H1 (cell line): ENCODE measurements at regions not wholly inside any gene's neighbourhood (a gene's known extent, or its start where the extent isn't known, plus 50 kb on each side); places are given as distances from the start of the nearest gene placed in this dataset.

Experiments
- CTCF ChIA-PET: fragments of 300-600 bp; sonication (Branson Sonifier 250); formaldehyde crosslinking; loops from one replicate; lab custom pipeline; 2021; ENCODE audit not compliant: partially characterized antibody; lab: Charles Lee
- POLR2A ChIA-PET: fragments of 300-600 bp; sonication (Branson Sonifier 250); formaldehyde crosslinking; loops from one replicate; lab custom pipeline; 2021; ENCODE audit warnings: inconsistent platforms; ENCODE audit not compliant: partially characterized antibody; lab: Charles Lee
- DNase-seq, 2 experiments: peaks; one replicate each; pipeline versions ENCODE4 v3.0.0 to v3.0.0-alpha.2; 2010 to 2022; ENCODE audit warnings: low spot score in 2 of 2, low read depth in 1 of 2, mixed read lengths in 1 of 2
- FAIRE-seq: peaks from 2 replicates; lab custom pipeline; 2011; peaks lifted over from hg19 to GRCh38; lab: Jason Lieb, UNC
- H2AFZ ChIP-seq: 2 replicates; pipeline ENCODE4 v1.8.1; 2012; ENCODE audit warnings: low read length, inconsistent platforms
- H2AK5ac ChIP-seq: 2 replicates; pipeline ENCODE4 v1.6.1; 2013; ENCODE audit warnings: low read depth, low read length
- H2BK120ac ChIP-seq: replicated peaks from 2 replicates; pipeline ENCODE3; 2013; ENCODE audit warnings: low read depth, low read length, inconsistent platforms
- H2BK12ac ChIP-seq: 2 replicates; pipeline ENCODE4 v1.6.1; 2013; ENCODE audit warnings: low read depth, low read length
- H2BK15ac ChIP-seq: 2 replicates; pipeline ENCODE4 v1.6.1; 2013; ENCODE audit warnings: low read length
- H2BK20ac ChIP-seq: 2 replicates; pipeline ENCODE4 v1.6.1; 2013; ENCODE audit warnings: low read length
- H2BK5ac ChIP-seq: 2 replicates; pipeline ENCODE4 v1.6.1; 2013; ENCODE audit warnings: low read depth, low read length
- H3K14ac ChIP-seq: 2 replicates; pipeline ENCODE4 v1.6.1; 2013; ENCODE audit warnings: inconsistent platforms; ENCODE audit not compliant: insufficient read length
- H3K18ac ChIP-seq: 2 replicates; pipeline ENCODE4 v1.6.1; 2013; ENCODE audit warnings: low read length; ENCODE audit errors: extremely low read depth
- H3K23ac ChIP-seq: 2 replicates; pipeline ENCODE4 v1.6.1; 2013; ENCODE audit warnings: inconsistent platforms; ENCODE audit not compliant: insufficient read length
- H3K23me2 ChIP-seq: 2 replicates; pipeline ENCODE4 v1.6.1; 2013; ENCODE audit warnings: low read depth, low read length
- H3K27ac ChIP-seq: 2 replicates; pipeline ENCODE4 v1.6.1; 2011; ENCODE audit warnings: low read depth, low read length, inconsistent platforms
- H3K27me3 ChIP-seq, 4 experiments: replicated peaks in 1 of 4; 1 replicate in 1 of 4; 2 replicates in 3 of 4; pipeline versions ENCODE4 v1.6.1 to v1.8.1; 2011 to 2013; ENCODE audit warnings: low read length in 3 of 4, mild to moderate bottlenecking in 3 of 4, inconsistent platforms in 2 of 4, mixed read lengths in 2 of 4, moderate library complexity in 1 of 4; ENCODE audit not compliant: control insufficient read depth in 3 of 4, insufficient read depth in 3 of 4; ENCODE audit errors: extremely low read depth in 1 of 4
- H3K36me3 ChIP-seq, 4 experiments: 2 replicates each; pipeline versions ENCODE4 v1.6.1 to v1.8.1; 2011 to 2013; ENCODE audit warnings: mild to moderate bottlenecking in 4 of 4, low read length in 3 of 4, moderate library complexity in 2 of 4, control low read depth in 1 of 4, inconsistent platforms in 1 of 4; ENCODE audit not compliant: insufficient read depth in 4 of 4, control insufficient read depth in 2 of 4
- H3K4ac ChIP-seq: replicated peaks from 2 replicates; pipeline ENCODE3; 2013; ENCODE audit warnings: low read length, low read depth, mixed read lengths, inconsistent platforms; ENCODE audit not compliant: insufficient read length
- H3K4me1 ChIP-seq, 4 experiments: replicated peaks in 1 of 4; 1 replicate in 1 of 4; 2 replicates in 3 of 4; pipeline versions ENCODE4 v1.6.1 to v1.8.1; 2011 to 2013; ENCODE audit warnings: low read length in 3 of 4, inconsistent platforms in 2 of 4, mixed read lengths in 1 of 4; ENCODE audit not compliant: insufficient read depth in 4 of 4, control insufficient read depth in 3 of 4
- H3K4me2 ChIP-seq, 2 experiments: 2 replicates each; pipeline versions ENCODE4 v1.6.1 to v1.8.1; 2011 to 2013; ENCODE audit warnings: low read depth in 2 of 2, low read length in 2 of 2, control low read depth in 1 of 2, inconsistent platforms in 1 of 2, mild to moderate bottlenecking in 1 of 2; ENCODE audit not compliant: insufficient read depth in 1 of 2
- H3K4me3 ChIP-seq, 4 experiments: fragments of 200-600, 300-600 bp in 1 of 4; sonication (generic), shearing (Covaris generic), sonication (Bioruptor Twin) in 1 of 4; 2 replicates each; pipeline versions ENCODE4 v1.5.1 to v1.8.1; 2011 to 2016; ENCODE audit warnings: low read length in 4 of 4, low read depth in 3 of 4, control low read depth in 2 of 4, inconsistent platforms in 2 of 4, mild to moderate bottlenecking in 2 of 4, mixed read lengths in 1 of 4, moderate library complexity in 1 of 4; ENCODE audit not compliant: insufficient read depth in 2 of 4; ENCODE audit errors: extremely low read depth in 1 of 4
- H3K56ac ChIP-seq: replicated peaks from 2 replicates; pipeline ENCODE3; 2013; ENCODE audit warnings: low read depth, mild to moderate bottlenecking, mixed read lengths, low read length, inconsistent platforms; ENCODE audit not compliant: insufficient read length
- H3K79me1 ChIP-seq: 2 replicates; pipeline ENCODE4 v1.6.1; 2013; ENCODE audit warnings: low read depth, low read length, control low read depth
- H3K79me2 ChIP-seq, 2 experiments: 2 replicates each; pipeline versions ENCODE4 v1.6.1 to v1.8.1; 2012 to 2013; ENCODE audit warnings: low read length in 2 of 2, mild to moderate bottlenecking in 2 of 2, inconsistent platforms in 1 of 2; ENCODE audit not compliant: insufficient read depth in 2 of 2, control insufficient read depth in 1 of 2
- H3K9ac ChIP-seq, 4 experiments: replicated peaks in 1 of 4; 1 replicate in 1 of 4; 2 replicates in 3 of 4; pipeline versions ENCODE4 v1.6.1 to v1.8.1; 2011 to 2013; ENCODE audit warnings: low read depth in 3 of 4, low read length in 3 of 4, control low read depth in 2 of 4, mild to moderate bottlenecking in 2 of 4, moderate library complexity in 2 of 4, inconsistent platforms in 1 of 4; ENCODE audit errors: extremely low read depth in 1 of 4
- H3K9me3 ChIP-seq, 2 experiments: 2 replicates each; pipeline versions ENCODE4 v1.6.1 to v1.8.1; 2012 to 2013; ENCODE audit warnings: mild to moderate bottlenecking in 2 of 2, moderate library complexity in 2 of 2, control low read depth in 1 of 2, inconsistent platforms in 1 of 2, low read depth in 1 of 2, low read length in 1 of 2, mixed read lengths in 1 of 2; ENCODE audit not compliant: insufficient read depth in 2 of 2
- H4K20me1 ChIP-seq, 2 experiments: replicated peaks in 1 of 2; 2 replicates each; pipeline versions ENCODE3 to v1.8.1; 2011 to 2013; ENCODE audit warnings: inconsistent platforms in 2 of 2, low read length in 2 of 2, mild to moderate bottlenecking in 1 of 2; ENCODE audit not compliant: insufficient read depth in 2 of 2, control insufficient read depth in 1 of 2
- H4K5ac ChIP-seq: 2 replicates; pipeline ENCODE4 v1.6.1; 2013; ENCODE audit warnings: low read length, low read depth, mixed read lengths, inconsistent platforms; ENCODE audit not compliant: insufficient read length
- H4K8ac ChIP-seq: 2 replicates; pipeline ENCODE4 v1.8.0; 2013; ENCODE audit warnings: mild to moderate bottlenecking, moderate library complexity, low read length, inconsistent platforms; ENCODE audit not compliant: insufficient read depth; ENCODE audit errors: extremely low read depth
- H4K91ac ChIP-seq: replicated peaks from 2 replicates; pipeline ENCODE3; 2013; ENCODE audit warnings: low read length, mixed read lengths, inconsistent platforms; ENCODE audit not compliant: insufficient read length
- ASH2L ChIP-seq: fragments of 200-600, 300-600 bp; sonication (generic); IDR thresholded peaks from one replicate; pipeline ENCODE4 v1.7.1; 2017; ENCODE audit warnings: low read length
- EGR1 ChIP-seq: IDR thresholded peaks from 2 replicates; pipeline ENCODE4 v1.6.1; 2011; ENCODE audit warnings: low read depth, low read length, borderline replicate concordance
- EP300 ChIP-seq, 2 experiments: IDR thresholded peaks; 1 replicate in 1 of 2; 2 replicates in 1 of 2; pipeline ENCODE4 v1.6.1; 2011 to 2012; ENCODE audit warnings: low read depth in 2 of 2, low read length in 2 of 2, mild to moderate bottlenecking in 2 of 2, borderline replicate concordance in 1 of 2, inconsistent platforms in 1 of 2, moderate library complexity in 1 of 2
- EZH2 ChIP-seq: fragments of 200-600 bp; sonication (generic); IDR thresholded peaks from 2 replicates; pipeline ENCODE4 v1.7.1; 2012; ENCODE audit warnings: low read depth, mild to moderate bottlenecking, moderate library complexity, low read length, inconsistent platforms; ENCODE audit not compliant: severe bottlenecking
- FOSL1 ChIP-seq: IDR thresholded peaks from 2 replicates; pipeline ENCODE4 v1.6.1; 2011; ENCODE audit warnings: mild to moderate bottlenecking, low read depth, low read length, moderate library complexity; ENCODE audit not compliant: insufficient read depth
- MAFK ChIP-seq: IDR thresholded peaks from 2 replicates; pipeline ENCODE4 v1.6.1; 2012; ENCODE audit warnings: low read depth, mild to moderate bottlenecking, improper control_type of control experiment, low read length
- NANOG ChIP-seq: IDR thresholded peaks from 2 replicates; pipeline ENCODE4 v1.6.1; 2011; ENCODE audit warnings: low read length, low read depth, mild to moderate bottlenecking, inconsistent platforms; ENCODE audit not compliant: insufficient read depth, poor library complexity, severe bottlenecking
- POLR2AphosphoS5 ChIP-seq: IDR thresholded peaks from 2 replicates; pipeline ENCODE4 v1.6.1; 2011; ENCODE audit warnings: low read depth, low read length
- SP4 ChIP-seq: IDR thresholded peaks from 2 replicates; pipeline ENCODE4 v1.6.1; 2012; ENCODE audit warnings: low read length, inconsistent platforms
- TCF12 ChIP-seq: IDR thresholded peaks from 2 replicates; pipeline ENCODE4 v1.6.1; 2011; ENCODE audit warnings: low read depth, mild to moderate bottlenecking, low read length
- WGBS, 2 experiments: shearing (Covaris generic) in 1 of 2; methylation state at CpG; one replicate each; pipeline versions ENCODE4 v1.1.6 to v1.1.7; 2013 to 2015; ENCODE audit warnings: low lambda C conversion rate in 2 of 2, mixed read lengths in 2 of 2, inconsistent platforms in 1 of 2, low coverage in 1 of 2, missing lambda C conversion rate in 1 of 2; ENCODE audit not compliant: insufficient replicate concordance in 2 of 2, insufficient coverage in 1 of 2, insufficient read length in 1 of 2; ENCODE audit errors: extremely low coverage in 1 of 2, missing lambda C conversion rate in 1 of 2; 5-methylcytosine and 5-hydroxymethylcytosine counted together

DNA sequence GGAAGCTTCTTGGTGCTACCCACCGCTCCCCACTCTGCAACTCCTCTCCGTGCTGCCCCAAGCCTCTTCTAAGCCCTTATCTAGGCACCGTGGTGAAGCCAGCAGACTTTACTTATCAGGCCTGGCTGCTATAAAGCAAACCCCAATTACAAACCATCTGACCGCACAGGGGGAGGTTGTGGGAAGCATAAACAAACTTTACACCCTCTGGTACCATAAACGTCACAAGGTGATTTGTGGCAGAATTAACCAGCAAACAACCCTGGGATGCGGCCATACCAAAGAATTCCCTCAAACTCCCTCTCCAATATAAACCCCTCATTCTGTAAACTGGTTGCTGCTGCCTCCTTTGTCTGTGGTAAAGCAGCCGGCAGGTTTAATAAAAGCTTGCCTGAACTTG lies 55.2 kb downstream of the MAGEC2 start:
- FAIRE-seq, result no peak

More for the DNA sequence above, 55.2 kb downstream of the MAGEC2 start:
- no peak overlapping the region for H2AFZ ChIP-seq
- no peaks in the 10 kb centered on the region for H3K9me3 ChIP-seq
- no peak overlapping the region for H3K56ac ChIP-seq
- no peak overlapping the region for H4K91ac ChIP-seq
- no peaks in the 10 kb centered on the region for H3K23me2 ChIP-seq
- no peak overlapping the region for H3K14ac ChIP-seq
- no peak overlapping the region for H2BK5ac ChIP-seq
- no peak overlapping the region for H3K4me2 ChIP-seq
- no peak for DNase-seq
- H3K4ac ChIP-seq, result no peak overlapping the region
- TF ChIP-seq EP300 (IDR thresholded peaks at IDR 0.05; ENCODE audit: borderline replicate concordance in 1 of 2, low read depth in 2 of 2, low read length in 2 of 2), result no peak
- no peak for TF ChIP-seq FOSL1
- TF ChIP-seq EZH2, result no peak
- TF ChIP-seq TCF12, result no peak
- TF ChIP-seq SP4, result no peak
- no peak for TF ChIP-seq NANOG
- TF ChIP-seq EGR1, result no peak
- no peak for TF ChIP-seq ASH2L
- no peak for TF ChIP-seq MAFK
- no peak for TF ChIP-seq POLR2AphosphoS5
- POLR2A ChIA-PET, result no interaction called here
- no peak overlapping the region for H4K5ac ChIP-seq
- H4K8ac ChIP-seq, result no peak overlapping the region
- no peak overlapping the region for H3K18ac ChIP-seq
- no peak overlapping the region for H3K27ac ChIP-seq
- no peaks in the 10 kb centered on the region for H3K79me2 ChIP-seq
- no peak overlapping the region for H2BK20ac ChIP-seq
- no peak overlapping the region for H3K4me3 ChIP-seq
- no peak overlapping the region for H2BK120ac ChIP-seq
- 81% methylated on average over 5 of the region's 7 CpGs; no CpG with 5 or more reads in 1 of the 2 experiments for WGBS, 2 experiments
- no peak overlapping the region for H3K23ac ChIP-seq
- H3K27me3 ChIP-seq, result no peaks in the 10 kb centered on the region
- no peaks in the 10 kb centered on the region for H3K4me1 ChIP-seq
- H3K36me3 ChIP-seq, result no peaks in the 10 kb centered on the region
- no peak overlapping the region for H2AK5ac ChIP-seq
- no peaks in the 10 kb centered on the region for H3K79me1 ChIP-seq
- no peak overlapping the region for H2BK15ac ChIP-seq
- CTCF ChIA-PET, result no interaction called here
- H4K20me1 ChIP-seq, result no peaks in the 10 kb centered on the region
- no peak overlapping the region for H2BK12ac ChIP-seq
- no peak overlapping the region for H3K9ac ChIP-seq
